ENCODE measurements at regions not wholly inside any gene's neighbourhood (a gene's known extent, or its start where the extent isn't known, plus 50 kb on each side); places are given as distances from the start of the nearest gene placed in this dataset.

DNA sequence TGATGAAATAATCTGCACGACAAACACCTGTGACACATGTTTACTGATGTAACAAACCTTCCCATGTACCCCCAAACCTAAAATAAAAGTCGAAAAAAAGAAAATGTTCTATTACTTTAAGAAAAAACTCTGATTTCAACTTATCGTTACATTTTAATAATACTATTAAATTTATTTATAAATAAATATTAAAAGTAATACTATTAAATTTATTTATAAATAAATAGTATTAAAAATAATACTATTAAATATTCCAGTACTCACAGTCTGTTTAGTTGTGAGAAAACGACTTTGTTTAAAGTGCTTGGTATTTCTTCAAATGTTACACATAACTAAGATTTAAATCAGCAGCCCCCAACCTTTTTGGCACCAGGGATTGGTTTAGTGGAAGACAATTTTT, 471.6 kb upstream of the PRKX start:
- H3K27me3 ChIP-seq (ENCODE audit: low read length): no peaks in the 10 kb centered on the region
- H3K9ac ChIP-seq (ENCODE audit: low read length): no peak overlapping the region
- no peak for ATAC-seq
- POLR2A ChIA-PET (ENCODE audit: unreplicated experiment): no interaction called here
- no peak overlapping the region for H2AFZ ChIP-seq (ENCODE audit: low read length)
- no peaks in the 10 kb centered on the region for H3K9me2 ChIP-seq (replicated peaks; ENCODE audit: low read length)
- DNase-seq: no peak
- no peaks in the 10 kb centered on the region for H3K79me2 ChIP-seq (ENCODE audit: low read length)
- H3K36me3 ChIP-seq (ENCODE audit: low read depth, low read length): no peaks in the 10 kb centered on the region
- TF ChIP-seq EZH2phosphoT487 (IDR thresholded peaks at IDR 0.05; ENCODE audit: borderline replicate concordance, low read length) (no peak), EZH2 (IDR thresholded peaks at IDR 0.05; ENCODE audit: low read length, unreplicated experiment) (no peak)
- TF ChIP-seq, protein P1, sequence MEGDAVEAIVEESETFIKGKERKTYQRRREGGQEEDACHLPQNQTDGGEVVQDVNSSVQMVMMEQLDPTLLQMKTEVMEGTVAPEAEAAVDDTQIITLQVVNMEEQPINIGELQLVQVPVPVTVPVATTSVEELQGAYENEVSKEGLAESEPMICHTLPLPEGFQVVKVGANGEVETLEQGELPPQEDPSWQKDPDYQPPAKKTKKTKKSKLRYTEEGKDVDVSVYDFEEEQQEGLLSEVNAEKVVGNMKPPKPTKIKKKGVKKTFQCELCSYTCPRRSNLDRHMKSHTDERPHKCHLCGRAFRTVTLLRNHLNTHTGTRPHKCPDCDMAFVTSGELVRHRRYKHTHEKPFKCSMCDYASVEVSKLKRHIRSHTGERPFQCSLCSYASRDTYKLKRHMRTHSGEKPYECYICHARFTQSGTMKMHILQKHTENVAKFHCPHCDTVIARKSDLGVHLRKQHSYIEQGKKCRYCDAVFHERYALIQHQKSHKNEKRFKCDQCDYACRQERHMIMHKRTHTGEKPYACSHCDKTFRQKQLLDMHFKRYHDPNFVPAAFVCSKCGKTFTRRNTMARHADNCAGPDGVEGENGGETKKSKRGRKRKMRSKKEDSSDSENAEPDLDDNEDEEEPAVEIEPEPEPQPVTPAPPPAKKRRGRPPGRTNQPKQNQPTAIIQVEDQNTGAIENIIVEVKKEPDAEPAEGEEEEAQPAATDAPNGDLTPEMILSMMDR (conservative IDR thresholded peaks at IDR 0.05; ENCODE audit: low read depth, low read length): no peak
- no peak overlapping the region for H3K4me3 ChIP-seq (ENCODE audit: low read length)
- intact Hi-C loops (cut with micrococcal nuclease): no loop called here
- no peaks in the 10 kb centered on the region for H3F3A ChIP-seq (ENCODE audit: low read length, unreplicated experiment)
- no peaks in the 10 kb centered on the region for H3K9me3 ChIP-seq (ENCODE audit: low read length)
- H3K4me2 ChIP-seq (ENCODE audit: low read length): no peak overlapping the region
- no peaks in the 10 kb centered on the region for H4K20me1 ChIP-seq (ENCODE audit: low read length)
- CTCF ChIA-PET: no interaction called here
- no TSS peak for BruUV-seq (replicated peaks)
- no peak overlapping the region for H3K27ac ChIP-seq (ENCODE audit: low read length)
- H3K4me1 ChIP-seq (ENCODE audit: insufficient read depth, low read length): no peaks in the 10 kb centered on the region

DNA sequence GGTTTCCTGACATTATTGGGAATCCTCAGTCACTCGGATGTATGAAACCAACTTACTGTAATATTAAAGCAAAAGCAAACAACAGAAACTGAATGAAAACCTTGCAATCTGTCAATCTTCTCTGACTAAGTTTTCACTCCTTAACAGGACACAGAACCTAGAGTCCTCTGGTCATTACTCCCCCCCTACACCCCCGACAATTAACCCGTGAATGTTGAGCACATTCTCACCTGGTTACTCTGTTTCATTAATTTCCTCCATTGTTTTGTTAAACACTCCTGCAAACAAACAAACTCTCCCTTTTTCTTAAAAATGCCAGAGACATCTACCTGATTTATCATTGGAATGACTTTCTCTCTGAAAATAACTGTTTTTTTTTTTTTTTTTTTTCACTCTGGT, 469.0 kb upstream of the PRKX start:
- Histone ChIP-seq H3K4me1 (ENCODE audit: insufficient read depth, low read length) (no peaks in the 10 kb centered on the region), H3K9me2 (replicated peaks; ENCODE audit: low read length) (no peaks in the 10 kb centered on the region), H3K4me2 (ENCODE audit: low read length) (no peak overlapping the region), H2AFZ (ENCODE audit: low read length) (no peak overlapping the region), H3F3A (ENCODE audit: low read length, unreplicated experiment) (no peaks in the 10 kb centered on the region), H3K27me3 (ENCODE audit: low read length) (peaks cover 15% of the 10 kb centered on the region), H3K79me2 (ENCODE audit: low read length) (no peaks in the 10 kb centered on the region), H3K4me3 (ENCODE audit: low read length) (no peak overlapping the region), H3K27ac (ENCODE audit: low read length) (no peak overlapping the region), H3K9me3 (ENCODE audit: low read length) (no peaks in the 10 kb centered on the region), H3K9ac (ENCODE audit: low read length) (no peak overlapping the region), H4K20me1 (ENCODE audit: low read length) (no peaks in the 10 kb centered on the region), H3K36me3 (ENCODE audit: low read depth, low read length) (no peaks in the 10 kb centered on the region)
- intact Hi-C loops (cut with micrococcal nuclease): no loop called here
- DNase-seq (no peak), ATAC-seq (no peak)
- ChIA-PET CTCF (no interaction called here), POLR2A (ENCODE audit: unreplicated experiment) (no interaction called here)
- TF ChIP-seq EZH2 (IDR thresholded peaks at IDR 0.05; ENCODE audit: low read length, unreplicated experiment) (no peak), EZH2phosphoT487 (IDR thresholded peaks at IDR 0.05; ENCODE audit: borderline replicate concordance, low read length) (no peak)
- no TSS peak for BruUV-seq (replicated peaks)

DNA sequence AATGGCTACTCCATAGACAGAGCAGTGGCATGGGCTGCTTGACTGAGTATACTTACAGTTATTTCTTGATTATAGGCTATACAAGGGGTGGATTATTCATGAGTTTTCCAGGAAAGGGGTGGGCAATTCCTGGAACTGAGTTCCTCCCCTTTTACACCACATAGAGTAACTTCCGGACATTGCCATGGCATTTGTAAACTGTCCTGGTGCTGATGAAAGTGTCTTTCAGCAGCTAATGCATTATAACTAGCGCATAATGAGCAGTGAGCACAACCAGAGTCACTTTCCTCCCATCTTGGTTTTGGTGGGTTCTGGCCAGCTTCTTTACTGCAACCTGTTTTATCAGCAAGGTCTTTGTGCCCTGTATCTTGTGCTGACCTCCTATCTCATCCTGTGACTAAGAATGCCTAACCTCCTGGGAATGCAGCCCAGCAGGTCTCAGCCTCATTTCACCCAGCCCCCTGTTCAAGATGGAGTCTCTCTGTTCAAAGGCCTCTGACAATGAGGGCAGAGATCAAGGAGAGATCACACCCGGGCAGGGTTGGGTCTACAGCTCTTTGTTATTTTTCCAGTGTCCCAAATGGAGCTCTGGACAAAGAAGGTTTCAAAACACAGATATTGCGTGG, 468.4 kb upstream of the PRKX start:
- DNase-seq (no peak), ATAC-seq (no peak)
- CTCF ChIA-PET: no interaction called here

More for the DNA sequence above, 468.4 kb upstream of the PRKX start:
- Histone ChIP-seq H3K4me3 (ENCODE audit: low read length) (no peak overlapping the region), H3K27ac (ENCODE audit: low read length) (no peak overlapping the region), H3K9ac (ENCODE audit: low read length) (no peak overlapping the region), H3K4me2 (ENCODE audit: low read length) (no peak overlapping the region), H3F3A (ENCODE audit: low read length, unreplicated experiment) (no peaks in the 10 kb centered on the region), H3K79me2 (ENCODE audit: low read length) (no peaks in the 10 kb centered on the region), H2AFZ (ENCODE audit: low read length) (no peak overlapping the region), H3K9me2 (replicated peaks; ENCODE audit: low read length) (no peaks in the 10 kb centered on the region), H3K36me3 (ENCODE audit: low read depth, low read length) (no peaks in the 10 kb centered on the region), H3K9me3 (ENCODE audit: low read length) (no peaks in the 10 kb centered on the region), H4K20me1 (ENCODE audit: low read length) (no peaks in the 10 kb centered on the region), H3K27me3 (ENCODE audit: low read length) (peaks cover 20% of the 10 kb centered on the region), H3K4me1 (ENCODE audit: insufficient read depth, low read length) (no peaks in the 10 kb centered on the region)
- intact Hi-C loops (cut with micrococcal nuclease): no loop called here
- BruUV-seq (replicated peaks): no TSS peak
- POLR2A ChIA-PET (ENCODE audit: unreplicated experiment): no interaction called here
- no peak for TF ChIP-seq EZH2 (IDR thresholded peaks at IDR 0.05; ENCODE audit: low read length, unreplicated experiment)
- TF ChIP-seq, protein P1 (conservative IDR thresholded peaks at IDR 0.05; ENCODE audit: low read depth, low read length): no peak
- TF ChIP-seq EZH2phosphoT487 (IDR thresholded peaks at IDR 0.05; ENCODE audit: borderline replicate concordance, low read length): no peak
